ENCODE measurements at regions not wholly inside any gene's neighbourhood (a gene's known extent, or its start where the extent isn't known, plus 50 kb on each side); places are given as distances from the start of the nearest gene placed in this dataset.

DNA sequence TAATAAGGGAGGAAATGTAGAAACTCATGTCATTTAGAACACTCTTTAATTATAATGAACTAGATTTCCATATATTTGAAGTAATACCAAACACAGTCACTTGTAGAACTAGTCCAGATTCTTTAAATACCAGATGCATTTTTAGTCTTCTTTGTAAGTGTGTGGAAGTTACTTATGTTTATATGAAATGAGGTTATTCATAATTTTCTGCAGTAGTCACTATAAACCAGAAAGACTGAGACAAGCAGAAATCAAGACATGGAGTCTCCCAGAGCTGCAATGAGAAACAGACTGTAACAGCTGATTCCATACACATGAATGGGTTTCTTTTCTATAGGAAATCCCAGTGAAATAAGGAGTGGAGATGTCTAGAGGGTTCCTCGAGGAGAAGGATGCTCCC is 216.6 kb upstream of the ZP4 start:
- H4K20me1 ChIP-seq (ENCODE audit: insufficient read depth, low read length): no peaks in the 10 kb centered on the region

More for the DNA sequence above, 216.6 kb upstream of the ZP4 start:
- no peak for FAIRE-seq
- no peak for TF ChIP-seq ZFP90 (CRISPR knock-in tag; IDR thresholded peaks at IDR 0.05; ENCODE audit: borderline replicate concordance)
- TF ChIP-seq, protein P1, sequence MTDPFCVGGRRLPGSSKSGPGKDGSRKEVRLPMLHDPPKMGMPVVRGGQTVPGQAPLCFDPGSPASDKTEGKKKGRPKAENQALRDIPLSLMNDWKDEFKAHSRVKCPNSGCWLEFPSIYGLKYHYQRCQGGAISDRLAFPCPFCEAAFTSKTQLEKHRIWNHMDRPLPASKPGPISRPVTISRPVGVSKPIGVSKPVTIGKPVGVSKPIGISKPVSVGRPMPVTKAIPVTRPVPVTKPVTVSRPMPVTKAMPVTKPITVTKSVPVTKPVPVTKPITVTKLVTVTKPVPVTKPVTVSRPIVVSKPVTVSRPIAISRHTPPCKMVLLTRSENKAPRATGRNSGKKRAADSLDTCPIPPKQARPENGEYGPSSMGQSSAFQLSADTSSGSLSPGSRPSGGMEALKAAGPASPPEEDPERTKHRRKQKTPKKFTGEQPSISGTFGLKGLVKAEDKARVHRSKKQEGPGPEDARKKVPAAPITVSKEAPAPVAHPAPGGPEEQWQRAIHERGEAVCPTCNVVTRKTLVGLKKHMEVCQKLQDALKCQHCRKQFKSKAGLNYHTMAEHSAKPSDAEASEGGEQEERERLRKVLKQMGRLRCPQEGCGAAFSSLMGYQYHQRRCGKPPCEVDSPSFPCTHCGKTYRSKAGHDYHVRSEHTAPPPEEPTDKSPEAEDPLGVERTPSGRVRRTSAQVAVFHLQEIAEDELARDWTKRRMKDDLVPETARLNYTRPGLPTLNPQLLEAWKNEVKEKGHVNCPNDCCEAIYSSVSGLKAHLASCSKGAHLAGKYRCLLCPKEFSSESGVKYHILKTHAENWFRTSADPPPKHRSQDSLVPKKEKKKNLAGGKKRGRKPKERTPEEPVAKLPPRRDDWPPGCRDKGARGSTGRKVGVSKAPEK (CRISPR knock-in tag; IDR thresholded peaks at IDR 0.05; ENCODE audit: borderline replicate concordance): no peak
- TF ChIP-seq, protein P2, sequence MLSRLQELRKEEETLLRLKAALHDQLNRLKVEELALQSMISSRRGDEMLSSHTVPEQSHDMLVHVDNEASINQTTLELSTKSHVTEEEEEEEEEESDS (CRISPR knock-in tag; IDR thresholded peaks at IDR 0.05; ENCODE audit: borderline replicate concordance): no peak
- no peak for TF ChIP-seq GTF2F1 (IDR thresholded peaks at IDR 0.05; ENCODE audit: low read length)
- TF ChIP-seq YY1 (IDR thresholded peaks at IDR 0.05; ENCODE audit: insufficient read depth, insufficient replicate concordance, low read depth, low read length): no peak
- TF ChIP-seq, protein P3, sequence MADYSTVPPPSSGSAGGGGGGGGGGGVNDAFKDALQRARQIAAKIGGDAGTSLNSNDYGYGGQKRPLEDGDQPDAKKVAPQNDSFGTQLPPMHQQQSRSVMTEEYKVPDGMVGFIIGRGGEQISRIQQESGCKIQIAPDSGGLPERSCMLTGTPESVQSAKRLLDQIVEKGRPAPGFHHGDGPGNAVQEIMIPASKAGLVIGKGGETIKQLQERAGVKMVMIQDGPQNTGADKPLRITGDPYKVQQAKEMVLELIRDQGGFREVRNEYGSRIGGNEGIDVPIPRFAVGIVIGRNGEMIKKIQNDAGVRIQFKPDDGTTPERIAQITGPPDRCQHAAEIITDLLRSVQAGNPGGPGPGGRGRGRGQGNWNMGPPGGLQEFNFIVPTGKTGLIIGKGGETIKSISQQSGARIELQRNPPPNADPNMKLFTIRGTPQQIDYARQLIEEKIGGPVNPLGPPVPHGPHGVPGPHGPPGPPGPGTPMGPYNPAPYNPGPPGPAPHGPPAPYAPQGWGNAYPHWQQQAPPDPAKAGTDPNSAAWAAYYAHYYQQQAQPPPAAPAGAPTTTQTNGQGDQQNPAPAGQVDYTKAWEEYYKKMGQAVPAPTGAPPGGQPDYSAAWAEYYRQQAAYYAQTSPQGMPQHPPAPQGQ (CRISPR knock-in tag; IDR thresholded peaks at IDR 0.05; ENCODE audit: borderline replicate concordance): no peak
- TF ChIP-seq, protein P4, sequence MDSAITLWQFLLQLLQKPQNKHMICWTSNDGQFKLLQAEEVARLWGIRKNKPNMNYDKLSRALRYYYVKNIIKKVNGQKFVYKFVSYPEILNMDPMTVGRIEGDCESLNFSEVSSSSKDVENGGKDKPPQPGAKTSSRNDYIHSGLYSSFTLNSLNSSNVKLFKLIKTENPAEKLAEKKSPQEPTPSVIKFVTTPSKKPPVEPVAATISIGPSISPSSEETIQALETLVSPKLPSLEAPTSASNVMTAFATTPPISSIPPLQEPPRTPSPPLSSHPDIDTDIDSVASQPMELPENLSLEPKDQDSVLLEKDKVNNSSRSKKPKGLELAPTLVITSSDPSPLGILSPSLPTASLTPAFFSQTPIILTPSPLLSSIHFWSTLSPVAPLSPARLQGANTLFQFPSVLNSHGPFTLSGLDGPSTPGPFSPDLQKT (CRISPR knock-in tag; IDR thresholded peaks at IDR 0.05; ENCODE audit: borderline replicate concordance): no peak
- no peak for TF ChIP-seq JUND (CRISPR knock-in tag; IDR thresholded peaks at IDR 0.05)
- in situ Hi-C loops (cut with HindIII; ENCODE audit: extremely low pct_ligation_motif_present, low pct_unique_long_range_greater_than_20kb) (no loop called here), intact Hi-C loops (cut with micrococcal nuclease; ENCODE audit: unreplicated experiment) (no loop called here)
- Histone ChIP-seq H3K4me2 (ENCODE audit: low read depth, low read length) (no peak overlapping the region), H3K4me1 (ENCODE audit: insufficient read depth, low read length) (no peaks in the 10 kb centered on the region), H3K27ac (ENCODE audit: extremely low read length, insufficient read depth, low read length) (no peak overlapping the region), H3K9ac (ENCODE audit: insufficient read depth, low read depth, low read length) (no peak overlapping the region), H3K9me3 (ENCODE audit: low read length) (peaks cover 94% of the 10 kb centered on the region), H3K27me3 (ENCODE audit: control insufficient read depth in 1 of 2, insufficient read depth in 2 of 2, low read length in 2 of 2) (no peaks in the 10 kb centered on the region), H3K36me3 (replicated peaks in 1 of 2; ENCODE audit: control insufficient read depth in 1 of 2, insufficient read depth in 2 of 2, low read length in 2 of 2) (no peaks in the 10 kb centered on the region), H2AFZ (ENCODE audit: low read length) (no peak overlapping the region), H3K4me3 (replicated peaks in 1 of 3; ENCODE audit: insufficient read depth in 1 of 3, low read depth in 2 of 3, low read length in 3 of 3) (no peak overlapping the region), H3K79me2 (ENCODE audit: insufficient read depth, low read length) (no peaks in the 10 kb centered on the region)
- DNase-seq (ENCODE audit: low spot score): no peak
- ATAC-seq: no peak
- ChIA-PET POLR2A (no interaction called here), CTCF (ENCODE audit: low intra/inter-chr PET ratio, low total read pairs) (no interaction called here)
- BruUV-seq (replicated peaks): no TSS peak
- 6% methylated on average over 1 of the region's 1 CpG for WGBS (ENCODE audit: low lambda C conversion rate)
